T47D (cell line): ENCODE measurements at regions not wholly inside any gene's neighbourhood (a gene's known extent, or its start where the extent isn't known, plus 50 kb on each side); places are given as distances from the start of the nearest gene placed in this dataset.

Experiments used
- DNase-seq, 2 experiments: peaks; one replicate each; pipeline versions ENCODE4 v3.0.0 to v3.0.0-alpha.2; 2011 to 2012; ENCODE audit warnings: low read depth in 1 of 2, low spot score in 1 of 2
- JUND ChIP-seq: IDR thresholded peaks from 2 replicates; pipeline ENCODE4 v1.6.1; 2012; ENCODE audit warnings: low read depth
- in situ Hi-C: cut with HindIII; loops from 2 replicates; pipeline ENCODE4 v1.10.0; 2016; ENCODE audit warnings: low sequenced_read_pairs, low pct_unique_long_range_greater_than_20kb

GRCh38 chr13:106155411-106155810 is 380.1 kb downstream of the EFNB2 start:
- no peak for TF ChIP-seq JUND
- in situ Hi-C loops, result no loop called here
- no peak for DNase-seq

DNA sequence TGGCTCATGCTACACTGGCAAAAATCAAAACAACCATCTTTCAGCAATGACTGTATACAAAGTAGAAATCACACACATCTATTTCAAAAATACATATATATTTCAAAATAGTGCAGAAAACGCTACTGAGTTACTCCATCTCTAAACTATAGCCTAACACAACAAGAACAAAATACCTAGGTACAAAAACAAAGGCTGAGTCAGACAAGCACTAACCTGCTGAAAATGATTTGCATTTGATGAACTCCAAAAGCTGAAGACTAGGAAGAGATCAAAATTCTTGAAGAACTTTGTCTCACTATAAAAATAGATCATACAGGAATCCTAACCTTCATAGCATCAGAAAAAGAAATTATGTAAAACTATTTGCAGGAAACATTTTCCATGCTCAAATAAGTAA is 381.6 kb downstream of the EFNB2 start:
- no peak for TF ChIP-seq JUND
- DNase-seq, result no peak
- in situ Hi-C loops, result no loop called here

DNA sequence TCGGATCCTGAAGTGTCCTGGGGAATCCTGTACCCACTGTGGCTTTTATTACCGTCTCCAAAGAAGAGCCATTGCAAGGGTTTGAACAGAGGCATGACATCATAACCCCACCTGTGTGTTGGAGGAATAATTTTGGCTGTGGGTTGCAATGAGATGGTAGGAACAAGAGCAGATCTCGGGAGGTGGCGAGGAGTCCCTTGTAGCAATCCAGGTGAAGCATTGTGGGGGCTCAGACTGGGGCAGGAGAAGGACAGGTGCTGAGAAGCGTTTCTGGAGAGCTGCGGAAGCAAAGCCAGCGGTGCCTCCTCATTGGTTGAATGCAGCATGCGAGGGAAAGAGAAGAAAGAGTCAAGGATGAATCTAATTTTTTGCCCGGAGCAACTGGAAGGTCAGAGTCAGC is 382.4 kb downstream of the EFNB2 start:
- in situ Hi-C loops, result no loop called here
- DNase-seq, result no peak
- TF ChIP-seq JUND, result no peak

DNA sequence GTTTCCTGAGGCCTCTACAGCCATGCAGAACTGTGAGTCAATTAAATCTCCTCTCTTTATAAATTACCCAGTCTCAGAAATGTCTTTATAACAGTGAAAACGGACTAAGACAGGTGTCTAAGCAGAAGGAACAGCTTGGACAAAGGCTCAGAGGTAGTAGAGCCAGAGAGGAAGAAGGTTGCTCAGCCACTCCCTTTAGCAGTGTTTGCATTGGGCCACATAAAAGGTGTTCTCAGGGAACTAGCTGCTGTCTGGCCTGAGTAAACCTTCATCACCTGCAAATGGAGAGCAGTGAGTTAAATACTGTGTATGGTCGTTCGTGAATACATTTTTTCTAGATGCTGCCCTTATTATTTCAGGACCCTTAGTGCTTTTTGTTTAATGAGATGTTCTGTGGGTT is 383.4 kb downstream of the EFNB2 start:
- no peak for TF ChIP-seq JUND
- DNase-seq, result no peak

GRCh38 chr13:106151056-106151699 is 384.3 kb downstream of the EFNB2 start:
- no peak for DNase-seq
- no peak for TF ChIP-seq JUND
- in situ Hi-C loops, result no loop called here

More for the DNA sequence above, 383.4 kb downstream of the EFNB2 start:
- in situ Hi-C loops, result no loop called here

DNA sequence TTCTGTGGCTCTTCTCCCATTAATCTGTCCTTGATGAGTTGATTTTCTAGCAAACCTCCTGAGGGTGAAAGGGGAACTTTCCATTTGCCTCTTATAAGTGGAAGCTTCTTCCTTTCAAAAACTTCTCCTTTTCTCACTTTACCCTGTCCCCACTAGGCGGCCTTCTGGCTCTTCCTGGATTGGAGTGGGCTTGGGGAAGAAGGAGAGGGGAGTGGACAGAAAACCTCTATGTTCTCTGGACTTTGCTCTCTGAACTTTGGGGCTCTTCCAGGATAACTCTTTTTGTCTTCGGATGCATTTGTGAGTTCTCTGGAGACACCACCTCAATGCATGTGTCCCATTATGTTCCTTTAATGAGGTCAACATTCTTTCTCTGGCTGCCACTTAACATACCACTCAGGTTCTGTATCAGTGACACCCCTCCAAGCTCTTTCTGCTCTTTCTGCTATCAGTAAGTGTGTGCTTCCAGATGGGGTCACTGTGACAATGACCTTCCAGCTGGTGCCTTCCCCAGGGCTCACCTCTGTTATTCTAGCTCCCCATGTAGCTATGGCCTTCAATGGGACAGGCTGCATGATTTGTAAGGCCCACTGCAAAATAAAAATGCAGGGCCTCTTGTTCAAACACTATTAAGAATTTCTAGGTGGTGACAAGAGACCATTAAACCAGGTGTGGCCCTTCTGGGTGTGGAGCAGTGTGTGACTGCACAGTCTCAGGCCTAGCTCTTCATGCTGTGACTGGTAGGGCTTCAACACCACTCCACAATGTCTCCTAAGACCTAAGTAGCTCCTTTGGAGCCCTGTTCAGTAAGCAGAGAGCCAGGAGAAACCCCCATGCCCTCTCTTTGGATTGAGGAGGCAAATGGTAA is 389.2 kb downstream of the EFNB2 start:
- DNase-seq, result no peak
- no peak for TF ChIP-seq JUND
- in situ Hi-C loops, result no loop called here

DNA sequence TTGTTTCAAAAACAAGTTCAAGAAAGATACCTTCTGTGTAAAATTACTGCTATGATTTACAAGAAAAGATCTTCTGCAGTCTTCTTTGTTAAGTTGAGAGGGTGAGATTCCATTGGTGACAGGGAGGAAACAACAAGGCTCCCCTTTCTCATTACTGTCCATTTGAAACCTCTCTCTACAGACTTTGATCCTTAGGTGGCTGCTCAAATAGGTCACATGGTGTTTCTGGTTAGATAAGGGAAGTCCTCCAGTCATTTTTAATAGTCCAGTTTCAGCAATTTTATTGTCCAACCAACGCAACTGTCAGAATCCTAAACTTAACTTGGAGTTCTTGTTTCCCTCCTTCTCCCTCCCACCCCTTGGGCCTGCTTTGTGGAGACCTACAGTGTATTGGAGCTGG is 390.4 kb downstream of the EFNB2 start:
- no peak for DNase-seq
- in situ Hi-C loops, result no loop called here
- TF ChIP-seq JUND, result no peak

- in situ Hi-C loops, result no loop called here
- peak in 1 of 2 experiments; percentile 82 for DNase-seq
- TF ChIP-seq JUND, result no peak
Observed at GRCh38 chr13:106143930-106144709, 391.3 kb downstream of the EFNB2 start.

GRCh38 chr13:106143392-106143791 is 392.1 kb downstream of the EFNB2 start:
- DNase-seq, result no peak
- in situ Hi-C loops, result no loop called here
- TF ChIP-seq JUND, result no peak

DNA sequence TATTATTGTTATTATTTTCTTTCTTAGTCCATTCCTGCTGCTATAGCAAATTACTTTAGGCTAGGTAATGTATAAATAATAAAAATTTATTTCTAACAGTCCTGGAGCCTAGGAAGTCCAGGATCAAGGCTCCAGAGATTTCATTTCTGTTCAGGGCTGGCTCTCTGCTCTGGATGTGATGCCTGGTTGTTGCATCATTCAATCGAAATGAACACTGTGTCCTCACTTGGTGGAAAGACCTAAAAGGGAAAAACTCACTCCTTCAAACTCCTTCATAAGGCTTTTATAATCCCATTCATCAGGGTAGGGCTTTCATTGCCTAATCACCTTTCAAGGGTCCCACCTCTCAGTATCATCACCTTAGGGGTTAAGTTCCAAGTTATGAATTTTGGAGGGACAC is 395.0 kb downstream of the EFNB2 start:
- TF ChIP-seq JUND, result no peak
- in situ Hi-C loops, result no loop called here
- no peak for DNase-seq

DNA sequence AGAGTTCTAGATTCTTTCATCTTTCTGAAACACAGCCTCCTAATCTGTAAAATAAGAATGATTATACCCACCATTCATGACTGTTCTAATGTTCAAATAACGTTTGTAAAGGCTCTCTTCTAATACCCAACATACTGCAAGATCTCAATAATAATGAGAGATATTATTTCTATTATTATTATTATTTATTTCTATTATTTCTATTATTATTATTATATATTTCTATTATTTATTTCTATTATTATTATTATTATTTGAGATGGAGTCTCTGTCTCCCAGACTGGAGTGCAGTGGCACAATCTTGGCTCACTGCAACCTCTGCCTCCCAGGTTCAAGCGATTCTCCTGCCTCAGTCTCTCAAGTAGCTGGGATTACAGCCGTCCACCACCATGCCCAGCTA is 395.5 kb downstream of the EFNB2 start:
- in situ Hi-C loops, result no loop called here

DNA sequence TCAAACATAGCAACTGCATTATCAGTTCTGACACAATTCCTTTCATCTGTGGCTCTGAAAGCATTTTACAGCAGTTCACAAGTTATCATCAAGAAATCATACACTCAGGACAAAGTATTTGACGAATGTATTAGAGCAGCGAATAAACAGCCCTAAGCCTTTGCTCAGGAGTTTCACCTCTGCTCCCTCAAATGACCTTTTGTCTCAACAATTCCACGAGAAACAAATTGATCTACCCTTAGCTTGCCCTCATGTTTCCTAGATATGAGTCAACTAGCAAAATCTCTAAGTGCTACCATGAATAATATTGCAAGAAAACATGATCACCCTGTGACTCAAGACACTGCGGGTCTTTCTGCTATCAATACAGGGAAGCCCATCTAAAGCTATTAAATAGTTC is 396.1 kb downstream of the EFNB2 start:
- in situ Hi-C loops, result no loop called here
- no peak for TF ChIP-seq JUND
- no peak for DNase-seq

More for the DNA sequence above, 395.5 kb downstream of the EFNB2 start:
- DNase-seq, result no peak
- no peak for TF ChIP-seq JUND

DNA sequence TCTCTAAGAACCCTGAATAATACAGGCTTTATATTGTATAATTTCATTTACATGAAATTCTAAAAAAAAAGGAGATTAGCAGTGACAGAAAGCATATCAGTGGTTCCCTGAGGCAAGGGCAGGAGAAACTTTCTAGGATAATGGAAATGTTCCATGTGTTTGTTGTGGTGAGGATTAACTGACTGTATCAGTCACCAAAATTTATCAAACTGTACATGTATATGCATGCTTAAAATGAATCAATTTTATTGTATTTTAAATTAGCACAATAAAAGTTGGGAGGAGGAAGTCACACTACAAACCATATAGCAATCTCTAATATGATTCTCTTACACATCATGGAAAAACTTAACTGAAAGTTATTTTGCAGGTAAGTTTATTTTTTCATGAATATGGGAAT is 396.8 kb downstream of the EFNB2 start:
- TF ChIP-seq JUND, result no peak
- in situ Hi-C loops, result no loop called here
- no peak for DNase-seq
